Right renal pelvis (tissue), 4 donors: ENCODE measurements at regions not wholly inside any gene's neighbourhood (a gene's known extent, or its start where the extent isn't known, plus 50 kb on each side); places are given as distances from the start of the nearest gene placed in this dataset.

Source experiments
- DNase-seq, 4 donors: peaks; one replicate each; pipeline ENCODE4 v3.0.0-alpha.2; 2013; ENCODE audit warnings: low read depth in 4 of 4, low spot score in 3 of 4, missing footprints in 1 of 4

- no peak for DNase-seq
These were observed 194.6 kb downstream of the KLF12 start for GRCh38 chr13:73939603-73940002.

DNA sequence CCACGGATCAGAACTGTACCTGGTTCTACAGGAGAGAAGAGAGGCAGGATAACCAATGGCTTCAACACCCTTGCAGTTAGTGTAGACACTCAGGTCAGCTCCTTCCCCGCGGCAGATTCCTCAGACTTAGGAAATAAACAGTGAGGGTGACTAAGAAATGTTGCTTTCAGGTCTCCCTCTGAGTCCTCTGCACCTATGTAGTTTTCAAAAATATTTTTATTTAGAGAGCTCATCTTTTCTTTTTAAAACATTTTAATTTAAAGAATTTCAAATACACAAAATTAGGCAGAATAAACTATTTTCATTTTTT lies 195.2 kb downstream of the KLF12 start:
- DNase-seq = no peak

- DNase-seq = no peak
These were observed 195.7 kb downstream of the KLF12 start for GRCh38 chr13:73938372-73939070.

DNA sequence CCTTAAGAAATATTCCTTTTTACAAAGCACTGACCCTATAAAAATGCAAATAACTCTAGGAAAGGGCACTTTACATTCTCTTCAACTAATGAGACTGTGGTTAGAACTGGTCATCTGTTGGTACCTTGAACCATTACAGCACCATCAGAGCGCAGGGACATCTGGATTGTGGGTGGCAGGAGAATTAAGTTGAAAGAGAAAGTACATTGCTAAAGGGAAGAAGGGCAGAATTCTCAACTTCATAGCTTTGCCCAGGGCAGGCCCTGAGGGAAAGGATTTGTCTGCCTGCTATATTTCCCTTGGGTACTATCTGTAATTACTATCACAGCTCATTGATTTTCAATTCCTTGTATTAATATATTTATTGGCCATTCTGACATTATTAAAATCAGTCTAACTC lies 196.8 kb downstream of the KLF12 start:
- DNase-seq = no peak

DNA sequence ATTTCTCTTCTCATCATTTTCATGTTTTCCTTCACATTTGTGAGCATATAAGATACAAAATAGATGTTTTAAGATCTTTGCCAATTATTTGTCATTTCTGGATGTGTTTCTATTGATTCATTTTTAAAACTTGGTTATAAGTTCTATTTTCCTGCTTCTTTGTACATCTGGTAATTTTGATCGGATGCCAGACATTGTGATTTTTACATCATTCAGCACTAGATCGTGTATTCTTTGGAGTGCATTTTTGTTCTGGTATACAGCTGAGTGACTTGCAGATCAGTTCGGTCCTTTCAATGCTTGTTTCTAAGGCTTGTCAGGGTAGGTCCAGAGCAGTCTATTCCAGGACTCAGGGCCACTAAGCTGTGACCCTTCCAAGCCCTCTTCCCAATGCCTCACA lies 198.2 kb downstream of the KLF12 start:
- DNase-seq = no peak

GRCh38 chr13:73934771-73935170 lies 199.4 kb downstream of the KLF12 start:
- no peak for DNase-seq

DNA sequence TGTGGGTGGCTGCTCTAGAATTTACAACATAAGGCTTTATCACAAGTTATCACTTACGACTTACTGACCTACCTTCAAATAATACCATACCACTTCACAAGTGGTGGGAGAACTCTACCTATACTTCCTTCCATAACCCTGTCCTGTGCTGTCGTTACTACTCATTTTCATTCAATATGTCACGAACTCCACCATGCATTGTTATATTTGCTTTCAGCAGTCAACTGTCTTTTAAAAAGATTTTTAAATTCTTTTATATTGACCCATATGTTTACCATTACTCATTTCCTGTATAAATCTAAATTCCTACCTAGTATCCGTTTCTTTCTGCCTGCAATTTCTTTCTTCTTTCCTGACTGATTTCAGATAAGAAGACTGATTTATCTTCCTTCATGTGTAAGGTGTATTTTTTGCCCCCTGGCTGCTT lies 200.0 kb downstream of the KLF12 start:
- DNase-seq = no peak

DNA sequence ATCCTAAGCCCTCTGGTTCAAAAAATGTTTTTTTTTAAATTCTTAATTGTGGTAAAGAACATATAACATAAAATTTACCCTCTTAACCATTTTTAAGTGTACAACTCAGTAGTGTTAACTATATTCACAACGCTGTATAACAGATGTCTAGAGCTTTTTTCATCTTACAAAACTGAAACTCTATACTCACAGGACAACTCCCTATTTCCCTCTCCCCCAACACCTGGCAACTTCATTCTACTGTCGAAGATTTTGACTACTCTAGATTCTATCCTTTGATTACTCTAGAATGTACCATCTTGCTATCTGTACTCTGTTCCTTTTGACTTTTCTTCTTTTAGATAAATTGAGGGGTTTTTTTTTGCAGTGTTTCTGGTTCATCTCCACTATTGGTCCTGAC lies 200.4 kb downstream of the KLF12 start:
- no peak for DNase-seq

- no peak for DNase-seq
These were observed 202.1 kb downstream of the KLF12 start for GRCh38 chr13:73932091-73932490.

DNA sequence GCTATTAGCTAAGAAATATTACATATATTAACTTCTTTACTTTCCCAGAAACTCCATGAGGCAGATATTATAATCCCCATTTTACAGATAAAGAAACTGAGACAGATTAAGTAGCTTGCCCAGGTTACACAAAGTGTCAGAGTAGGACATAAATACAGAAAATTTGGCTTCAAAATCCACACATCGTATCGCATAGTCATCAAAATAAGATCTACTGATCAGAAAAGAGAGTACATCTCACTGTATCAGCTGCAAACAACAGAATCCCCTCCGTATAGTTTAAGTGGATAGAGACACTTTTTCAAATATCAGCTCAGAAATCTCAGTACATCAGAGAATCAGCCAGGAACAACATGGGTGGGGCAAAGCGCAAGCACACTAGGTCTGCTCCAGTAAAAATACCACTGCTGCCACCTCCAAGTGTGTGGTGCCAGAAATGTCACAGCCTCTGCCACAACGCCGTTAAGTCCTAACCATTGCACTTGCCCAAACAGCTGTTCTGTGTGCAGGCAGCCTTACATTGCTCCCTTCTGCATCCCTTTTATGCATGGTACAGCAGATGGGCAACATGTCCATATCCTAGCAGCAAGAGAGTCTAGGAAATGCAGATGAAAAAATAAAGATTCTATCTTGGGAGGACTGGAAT lies 204.8 kb downstream of the KLF12 start:
- DNase-seq = no peak

DNA sequence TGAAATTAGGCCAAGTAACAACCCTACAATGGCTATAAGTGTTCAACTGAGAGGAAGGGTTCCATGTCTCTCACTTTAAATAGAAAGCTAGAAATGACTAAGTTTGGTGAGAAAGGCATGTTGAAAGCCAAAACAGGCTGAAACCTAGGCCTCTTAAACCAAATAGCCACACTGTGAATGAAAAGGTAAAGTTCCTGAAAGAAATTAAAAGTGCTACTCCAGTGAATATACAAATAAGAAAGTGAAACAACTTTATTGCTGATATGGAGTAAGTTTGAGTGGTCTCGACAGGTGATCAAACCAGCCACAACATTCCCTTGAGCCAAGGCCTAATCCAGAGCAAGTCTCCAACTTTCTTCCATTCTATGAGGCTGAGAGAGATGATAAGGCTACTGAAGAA lies 209.6 kb downstream of the KLF12 start:
- DNase-seq = no peak

GRCh38 chr13:73922493-73923393 lies 211.5 kb downstream of the KLF12 start:
- DNase-seq = no peak

- no peak for DNase-seq
These were observed 215.5 kb downstream of the KLF12 start for GRCh38 chr13:73918691-73919090.

GRCh38 chr13:73913751-73914518 lies 220.3 kb downstream of the KLF12 start:
- no peak for DNase-seq

DNA sequence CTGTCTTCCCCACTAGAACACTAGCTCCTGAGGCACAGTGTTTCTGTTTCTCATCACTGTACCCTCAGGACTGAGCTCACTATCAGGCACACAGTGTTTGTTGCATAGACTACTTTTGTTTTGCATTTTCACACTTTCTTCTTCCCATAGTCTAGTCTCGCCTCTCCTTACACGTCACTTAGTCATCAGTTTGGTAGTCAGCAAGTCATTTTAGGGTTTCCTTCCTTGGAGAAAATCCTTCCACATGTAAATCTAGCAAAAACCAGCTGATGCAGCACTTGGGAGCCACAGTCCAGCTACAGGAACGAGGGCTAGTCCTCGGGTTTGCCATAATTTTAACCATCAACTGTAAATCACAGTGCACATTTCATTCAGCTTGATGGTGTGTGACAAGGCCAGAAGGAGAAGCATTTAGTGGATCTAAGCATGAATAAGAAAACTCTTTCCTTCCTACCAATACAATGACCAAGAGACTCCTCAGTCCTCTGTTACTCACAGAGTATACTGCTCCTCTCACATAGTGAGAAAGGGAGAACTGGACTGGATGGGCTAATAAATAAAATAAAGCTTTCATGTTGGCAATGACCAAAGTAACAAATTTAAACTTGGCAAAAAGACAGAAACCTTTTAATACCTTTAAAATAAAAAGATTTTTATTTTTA lies 221.0 kb downstream of the KLF12 start:
- no peak for DNase-seq

- DNase-seq = no peak
These were observed 222.8 kb downstream of the KLF12 start for GRCh38 chr13:73911361-73911760.

DNA sequence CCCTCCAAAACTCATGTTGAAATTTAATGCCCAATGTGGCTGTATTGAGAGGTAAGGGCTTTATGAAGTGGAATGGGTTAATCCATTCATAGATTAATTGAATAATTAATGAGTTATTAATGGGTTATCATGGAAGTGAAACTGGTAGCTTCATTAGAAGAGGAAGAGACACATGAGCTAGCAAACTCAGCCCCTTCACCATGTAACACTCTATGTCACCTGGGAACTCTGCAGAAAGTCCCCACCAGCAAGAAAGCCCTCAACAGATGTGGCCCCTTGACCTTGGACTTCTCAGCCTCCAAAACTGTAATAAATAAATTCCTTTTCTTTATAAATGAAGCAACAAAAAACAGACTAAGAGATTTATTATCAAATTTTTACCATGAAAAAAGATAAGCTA lies 223.5 kb downstream of the KLF12 start:
- no peak for DNase-seq

DNA sequence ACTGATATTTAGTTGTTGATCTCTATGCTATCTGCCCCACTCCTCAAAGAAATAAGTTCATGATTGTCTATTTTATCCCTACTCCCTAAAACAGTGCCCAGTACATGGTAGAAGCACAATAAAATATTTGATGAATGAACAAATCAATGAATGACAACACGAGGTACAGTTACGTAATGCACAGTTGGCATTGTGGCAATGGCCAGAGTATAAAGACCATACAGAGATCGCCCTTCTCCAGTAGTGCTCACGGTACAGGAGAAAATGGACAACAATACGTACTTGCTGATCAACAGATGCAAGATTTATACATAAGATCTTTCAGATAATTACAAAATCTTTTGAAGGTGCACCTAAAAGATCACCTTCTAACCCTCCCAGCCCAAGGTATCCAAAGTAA lies 225.4 kb downstream of the KLF12 start:
- DNase-seq = no peak

DNA sequence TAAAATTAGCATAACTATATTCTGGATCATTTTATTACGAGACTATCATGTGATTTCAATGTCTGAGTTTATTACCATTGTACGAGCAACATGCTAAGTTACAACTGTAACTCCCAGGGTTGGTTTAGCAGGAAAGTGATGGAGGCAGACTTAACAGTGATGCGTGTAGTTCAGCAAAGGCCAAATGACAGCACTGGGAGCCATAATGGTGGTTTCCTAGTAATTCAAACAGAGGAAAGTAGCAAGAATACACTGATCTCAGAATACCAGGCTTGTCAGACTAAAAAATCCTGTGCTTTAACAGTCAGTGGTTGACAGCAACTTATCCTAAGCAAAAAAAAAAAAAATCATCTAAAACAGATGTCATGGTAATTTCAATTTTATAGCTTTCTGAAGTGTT lies 229.6 kb downstream of the KLF12 start:
- DNase-seq = no peak

GRCh38 chr13:73903561-73903960 lies 230.6 kb downstream of the KLF12 start:
- no peak for DNase-seq
